ENCODE measurements at regions not wholly inside any gene's neighbourhood (a gene's known extent, or its start where the extent isn't known, plus 50 kb on each side); places are given as distances from the start of the nearest gene placed in this dataset.

GRCh38 chr4:22574880-22575279 is 59.0 kb upstream of the ADGRA3 start:
- no peak for TF ChIP-seq ZC3H11A (IDR thresholded peaks at IDR 0.05)
- TF ChIP-seq USF2 (IDR thresholded peaks at IDR 0.05): no peak
- no peak for TF ChIP-seq POLR2A (IDR thresholded peaks at IDR 0.05; ENCODE audit: low read length)
- TF ChIP-seq, protein P1, sequence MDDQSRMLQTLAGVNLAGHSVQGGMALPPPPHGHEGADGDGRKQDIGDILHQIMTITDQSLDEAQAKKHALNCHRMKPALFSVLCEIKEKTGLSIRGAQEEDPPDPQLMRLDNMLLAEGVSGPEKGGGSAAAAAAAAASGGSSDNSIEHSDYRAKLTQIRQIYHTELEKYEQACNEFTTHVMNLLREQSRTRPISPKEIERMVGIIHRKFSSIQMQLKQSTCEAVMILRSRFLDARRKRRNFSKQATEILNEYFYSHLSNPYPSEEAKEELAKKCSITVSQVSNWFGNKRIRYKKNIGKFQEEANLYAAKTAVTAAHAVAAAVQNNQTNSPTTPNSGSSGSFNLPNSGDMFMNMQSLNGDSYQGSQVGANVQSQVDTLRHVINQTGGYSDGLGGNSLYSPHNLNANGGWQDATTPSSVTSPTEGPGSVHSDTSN (IDR thresholded peaks at IDR 0.05): no peak
- no peak for TF ChIP-seq EHMT2 (IDR thresholded peaks at IDR 0.05; ENCODE audit: low read depth)
- no peak for TF ChIP-seq TP53 (CRISPR knock-in tag; IDR thresholded peaks at IDR 0.05)
- FAIRE-seq (no peak), DNase-seq (ENCODE audit: low read depth in 1 of 2, low spot score in 1 of 2) (no peak), ATAC-seq (no peak)
- Histone ChIP-seq H3K4me2 (no peak overlapping the region), H3K4me3 (no peak overlapping the region), H3K4me1 (no peaks in the 10 kb centered on the region), H3K9me3 (no peaks in the 10 kb centered on the region), H3K27ac (no peak overlapping the region)
- WGBS (ENCODE audit: missing lambda C conversion rate): 0% methylated on average over 1 of the region's 1 CpG
- ChIA-PET CTCF (no interaction called here), POLR2A (no interaction called here)

DNA sequence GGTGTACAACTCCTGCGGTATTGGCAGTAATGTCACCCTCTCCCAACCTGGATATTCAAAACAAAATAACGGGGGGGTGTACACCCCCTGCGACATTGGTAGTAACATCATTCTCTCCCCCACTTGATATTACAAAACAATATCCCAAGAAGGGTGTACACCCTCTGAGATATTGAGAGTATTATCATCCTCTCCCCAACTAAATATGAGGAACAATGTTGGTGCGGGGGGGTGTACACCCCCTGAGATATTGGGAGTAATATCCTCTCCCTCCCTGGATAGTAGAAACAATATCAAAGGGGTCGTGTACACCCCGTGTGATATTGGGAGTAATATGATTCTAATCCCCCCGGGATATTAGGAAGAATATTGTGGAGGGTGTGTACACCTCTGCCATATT is 71.4 kb upstream of the ADGRA3 start:
- WGBS (ENCODE audit: missing lambda C conversion rate): 27% methylated on average over 7 of the region's 7 CpGs
- H3K27ac ChIP-seq: no peak overlapping the region
- CTCF ChIA-PET: no interaction called here
- DNase-seq (ENCODE audit: low read depth in 1 of 2, low spot score in 1 of 2) (no peak), ATAC-seq (no peak), FAIRE-seq (no peak)
- POLR2A ChIA-PET: no interaction called here
- no peak overlapping the region for H3K4me2 ChIP-seq
- H3K9me3 ChIP-seq: no peaks in the 10 kb centered on the region
- TF ChIP-seq CEBPB (IDR thresholded peaks at IDR 0.05) (no peak), ZFP36 (IDR thresholded peaks at IDR 0.05; ENCODE audit: borderline replicate concordance, partially characterized antibody) (no peak), FOSL2 (IDR thresholded peaks at IDR 0.05) (no peak), FOSL2 (CRISPR knock-in tag; IDR thresholded peaks at IDR 0.05) (no peak), NR3C1 (IDR thresholded peaks at IDR 0.05) (no peak), TP53 (CRISPR knock-in tag; IDR thresholded peaks at IDR 0.05) (no peak), CBX2 (IDR thresholded peaks at IDR 0.05; ENCODE audit: borderline replicate concordance, low read depth) (no peak), ZSCAN20 (CRISPR knock-in tag; IDR thresholded peaks at IDR 0.05) (no peak), REST (IDR thresholded peaks at IDR 0.05) (no peak), POLR2A (IDR thresholded peaks at IDR 0.05; ENCODE audit: low read length) (no peak), ATOH8 (CRISPR knock-in tag; IDR thresholded peaks at IDR 0.05; ENCODE audit: low read depth) (no peak), HEYL (CRISPR knock-in tag; IDR thresholded peaks at IDR 0.05) (no peak), HDAC2 (IDR thresholded peaks at IDR 0.05) (no peak), E2F6 (IDR thresholded peaks at IDR 0.05; ENCODE audit: borderline replicate concordance, low read depth) (no peak), ZNF302 (CRISPR knock-in tag; IDR thresholded peaks at IDR 0.05) (no peak), MAFK (IDR thresholded peaks at IDR 0.05; ENCODE audit: partially characterized antibody) (no peak), KDM1A (IDR thresholded peaks at IDR 0.05; ENCODE audit: low read depth) (no peak), EP300 (IDR thresholded peaks at IDR 0.05) (no peak)
- TF ChIP-seq, protein P2, sequence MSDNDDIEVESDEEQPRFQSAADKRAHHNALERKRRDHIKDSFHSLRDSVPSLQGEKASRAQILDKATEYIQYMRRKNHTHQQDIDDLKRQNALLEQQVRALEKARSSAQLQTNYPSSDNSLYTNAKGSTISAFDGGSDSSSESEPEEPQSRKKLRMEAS (IDR thresholded peaks at IDR 0.05): no peak
- no peaks in the 10 kb centered on the region for H3K4me1 ChIP-seq
- no peak overlapping the region for H3K4me3 ChIP-seq
